ENCODE measurements at regions not wholly inside any gene's neighbourhood (a gene's known extent, or its start where the extent isn't known, plus 50 kb on each side); places are given as distances from the start of the nearest gene placed in this dataset.

DNA sequence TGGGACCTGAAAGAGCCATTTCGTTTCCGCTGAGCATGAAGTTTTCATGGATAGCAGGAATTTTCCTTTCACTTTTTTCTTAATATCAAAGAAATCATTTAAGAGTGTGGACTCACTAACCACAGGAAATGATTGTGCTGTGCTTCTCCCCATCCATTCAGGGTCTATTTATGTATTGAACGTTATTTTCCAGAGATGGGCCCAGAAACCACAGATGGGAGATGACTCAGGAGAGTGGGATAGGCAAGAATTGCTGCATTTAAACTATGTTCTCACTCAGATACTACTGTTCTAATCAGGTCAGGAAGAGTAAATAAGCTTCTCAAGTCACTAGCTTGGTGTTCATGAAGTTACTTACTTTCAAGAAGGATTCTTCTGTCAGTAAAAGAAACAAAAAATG lies 763.8 kb downstream of the DTWD2 start:
- TF ChIP-seq, protein P1, sequence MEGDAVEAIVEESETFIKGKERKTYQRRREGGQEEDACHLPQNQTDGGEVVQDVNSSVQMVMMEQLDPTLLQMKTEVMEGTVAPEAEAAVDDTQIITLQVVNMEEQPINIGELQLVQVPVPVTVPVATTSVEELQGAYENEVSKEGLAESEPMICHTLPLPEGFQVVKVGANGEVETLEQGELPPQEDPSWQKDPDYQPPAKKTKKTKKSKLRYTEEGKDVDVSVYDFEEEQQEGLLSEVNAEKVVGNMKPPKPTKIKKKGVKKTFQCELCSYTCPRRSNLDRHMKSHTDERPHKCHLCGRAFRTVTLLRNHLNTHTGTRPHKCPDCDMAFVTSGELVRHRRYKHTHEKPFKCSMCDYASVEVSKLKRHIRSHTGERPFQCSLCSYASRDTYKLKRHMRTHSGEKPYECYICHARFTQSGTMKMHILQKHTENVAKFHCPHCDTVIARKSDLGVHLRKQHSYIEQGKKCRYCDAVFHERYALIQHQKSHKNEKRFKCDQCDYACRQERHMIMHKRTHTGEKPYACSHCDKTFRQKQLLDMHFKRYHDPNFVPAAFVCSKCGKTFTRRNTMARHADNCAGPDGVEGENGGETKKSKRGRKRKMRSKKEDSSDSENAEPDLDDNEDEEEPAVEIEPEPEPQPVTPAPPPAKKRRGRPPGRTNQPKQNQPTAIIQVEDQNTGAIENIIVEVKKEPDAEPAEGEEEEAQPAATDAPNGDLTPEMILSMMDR (conservative IDR thresholded peaks at IDR 0.05; ENCODE audit: low read length), result no peak
- TF ChIP-seq EZH2phosphoT487 (IDR thresholded peaks at IDR 0.05; ENCODE audit: borderline replicate concordance, low read depth, low read length), result no peak
- Histone ChIP-seq H4K20me1 (ENCODE audit: insufficient read depth, low read length) (no peaks in the 10 kb centered on the region), H3K4me1 (ENCODE audit: insufficient read depth, low read length, poor library complexity, severe bottlenecking) (no peaks in the 10 kb centered on the region), H3K9me2 (ENCODE audit: insufficient read depth, low read length) (no peaks in the 10 kb centered on the region), H3K79me2 (ENCODE audit: insufficient read depth, low read depth, low read length) (no peaks in the 10 kb centered on the region), H3K4me3 (ENCODE audit: low read depth, low read length, poor library complexity, severe bottlenecking) (no peak overlapping the region), H3K27ac (ENCODE audit: low read depth, low read length, poor library complexity, severe bottlenecking) (no peak overlapping the region), H3K4me2 (ENCODE audit: low read length) (no peak overlapping the region), H2AFZ (ENCODE audit: low read length) (no peak overlapping the region), H3K36me3 (ENCODE audit: insufficient read depth, low read length) (no peaks in the 10 kb centered on the region), H3K9me3 (ENCODE audit: low read length) (no peaks in the 10 kb centered on the region)
- POLR2A ChIA-PET, result no interaction called here
- no TSS peak for BruUV-seq (replicated peaks)
- intact Hi-C loops (cut with micrococcal nuclease; ENCODE audit: unreplicated experiment), result no loop called here
- no peak for DNase-seq (ENCODE audit: low spot score)
- CTCF ChIA-PET (ENCODE audit: unreplicated experiment), result no interaction called here

DNA sequence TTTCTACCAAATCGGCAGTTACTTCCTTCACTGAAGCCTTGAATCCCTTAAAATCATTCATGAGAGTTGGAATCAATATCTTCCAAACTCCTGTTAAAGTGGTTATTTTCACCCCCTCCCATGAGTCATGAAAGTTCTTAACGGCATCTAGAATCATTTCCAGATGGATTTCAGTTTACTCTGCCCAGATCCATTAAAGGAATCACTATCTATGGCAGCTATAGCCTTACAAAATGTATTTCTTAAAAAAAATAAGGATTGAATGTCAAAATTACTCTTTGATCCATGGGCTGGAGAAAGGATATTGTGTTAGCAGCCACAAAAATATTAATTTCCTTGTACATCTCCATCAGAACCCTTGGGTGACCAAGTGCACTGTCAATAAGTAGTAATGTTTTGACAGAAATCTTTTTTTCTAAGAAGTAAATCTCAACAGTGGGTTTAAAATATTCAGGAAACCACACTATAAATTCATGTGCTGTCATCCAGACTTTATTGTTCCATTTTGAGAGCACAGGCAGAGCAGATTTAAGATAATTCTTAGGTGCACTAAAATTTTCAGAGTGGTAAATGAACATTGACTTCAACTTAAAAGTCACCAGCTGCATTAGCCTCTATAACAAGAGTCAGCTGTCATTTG lies 767.7 kb downstream of the DTWD2 start:
- no peaks in the 10 kb centered on the region for H3K36me3 ChIP-seq (ENCODE audit: insufficient read depth, low read length)
- H3K4me3 ChIP-seq (ENCODE audit: low read depth, low read length, poor library complexity, severe bottlenecking), result no peak overlapping the region
- ChIA-PET CTCF (ENCODE audit: unreplicated experiment) (interaction anchor here (1.0 kb wide), 1 partner anchor 12 kb away, joined by 3 read pairs; no protein-coding TSS in a partner anchor), POLR2A (interaction anchor here (0.5 kb wide), 1 partner anchor 189 kb away, joined by 4 read pairs; no protein-coding TSS in a partner anchor)
- no peak overlapping the region for H3K4me2 ChIP-seq (ENCODE audit: low read length)
- H3K9me2 ChIP-seq (ENCODE audit: insufficient read depth, low read length), result no peaks in the 10 kb centered on the region
- H3K9me3 ChIP-seq (ENCODE audit: low read length), result no peaks in the 10 kb centered on the region
- intact Hi-C loops (cut with micrococcal nuclease; ENCODE audit: unreplicated experiment), result no loop called here
- BruUV-seq (replicated peaks), result no TSS peak
- no peaks in the 10 kb centered on the region for H4K20me1 ChIP-seq (ENCODE audit: insufficient read depth, low read length)
- TF ChIP-seq EZH2phosphoT487 (IDR thresholded peaks at IDR 0.05; ENCODE audit: borderline replicate concordance, low read depth, low read length), result no peak
- TF ChIP-seq, protein P1 (conservative IDR thresholded peaks at IDR 0.05; ENCODE audit: low read length), result no peak
- H3K27ac ChIP-seq (ENCODE audit: low read depth, low read length, poor library complexity, severe bottlenecking), result no peak overlapping the region
- H2AFZ ChIP-seq (ENCODE audit: low read length), result peak overlapping the region; percentile 57; the same call in 1 of the 2 replicates
- DNase-seq (ENCODE audit: low spot score), result no peak
- H3K79me2 ChIP-seq (ENCODE audit: insufficient read depth, low read depth, low read length), result no peaks in the 10 kb centered on the region
- H3K4me1 ChIP-seq (ENCODE audit: insufficient read depth, low read length, poor library complexity, severe bottlenecking), result no peaks in the 10 kb centered on the region

DNA sequence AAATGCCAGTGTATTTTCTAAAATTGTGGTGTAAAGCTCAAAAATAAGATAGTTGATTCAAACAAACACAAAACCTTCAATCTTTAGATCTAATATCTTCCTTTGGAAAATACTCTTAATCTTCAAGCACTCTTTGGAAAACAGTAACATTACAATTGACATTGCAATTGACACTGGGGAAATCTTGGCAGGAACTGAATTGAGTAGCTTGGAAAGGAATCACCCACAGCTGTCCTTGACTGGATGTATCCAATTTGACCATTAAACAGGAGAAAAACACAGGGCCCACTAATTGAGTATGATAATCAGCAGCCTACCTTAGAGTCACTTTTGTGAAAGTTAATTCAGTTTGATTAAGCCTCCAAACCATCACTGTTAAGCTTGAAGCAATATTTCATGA lies 776.7 kb downstream of the DTWD2 start:
- intact Hi-C loops (cut with micrococcal nuclease; ENCODE audit: unreplicated experiment), result no loop called here
- Histone ChIP-seq H3K36me3 (ENCODE audit: insufficient read depth, low read length) (no peaks in the 10 kb centered on the region), H3K4me3 (ENCODE audit: low read depth, low read length, poor library complexity, severe bottlenecking) (no peak overlapping the region), H4K20me1 (ENCODE audit: insufficient read depth, low read length) (no peaks in the 10 kb centered on the region), H3K4me1 (ENCODE audit: insufficient read depth, low read length, poor library complexity, severe bottlenecking) (no peaks in the 10 kb centered on the region), H2AFZ (ENCODE audit: low read length) (no peak overlapping the region), H3K9me3 (ENCODE audit: low read length) (peaks cover 14% of the 10 kb centered on the region; the same call in 1 of the 2 replicates), H3K4me2 (ENCODE audit: low read length) (no peak overlapping the region), H3K27ac (ENCODE audit: low read depth, low read length, poor library complexity, severe bottlenecking) (no peak overlapping the region), H3K79me2 (ENCODE audit: insufficient read depth, low read depth, low read length) (no peaks in the 10 kb centered on the region), H3K9me2 (ENCODE audit: insufficient read depth, low read length) (no peaks in the 10 kb centered on the region)
- DNase-seq (ENCODE audit: low spot score), result no peak
- ChIA-PET POLR2A (no interaction called here), CTCF (ENCODE audit: unreplicated experiment) (no interaction called here)
- BruUV-seq (replicated peaks), result no TSS peak
- TF ChIP-seq, protein P1 (conservative IDR thresholded peaks at IDR 0.05; ENCODE audit: low read length), result no peak
- no peak for TF ChIP-seq EZH2phosphoT487 (IDR thresholded peaks at IDR 0.05; ENCODE audit: borderline replicate concordance, low read depth, low read length)
